DOHH2 (cell line): ENCODE measurements at regions not wholly inside any gene's neighbourhood (a gene's known extent, or its start where the extent isn't known, plus 50 kb on each side); places are given as distances from the start of the nearest gene placed in this dataset.

Experiments used
- CTCF ChIP-seq: fragments of 200-600 bp; sonication (generic); IDR thresholded peaks from one replicate; pipeline ENCODE4 v1.5.1; 2014; ENCODE audit warnings: antibody characterized with exemption, mild to moderate bottlenecking, low read depth, low read length; ENCODE audit not compliant: poor library complexity, severe bottlenecking
- EZH2phosphoT487 ChIP-seq: fragments of 200-600 bp; sonication (generic); IDR thresholded peaks from 2 replicates; pipeline ENCODE4 v1.6.1; 2017; ENCODE audit warnings: borderline replicate concordance, mild to moderate bottlenecking, antibody characterized with exemption, low read length, moderate library complexity, mixed read lengths

DNA sequence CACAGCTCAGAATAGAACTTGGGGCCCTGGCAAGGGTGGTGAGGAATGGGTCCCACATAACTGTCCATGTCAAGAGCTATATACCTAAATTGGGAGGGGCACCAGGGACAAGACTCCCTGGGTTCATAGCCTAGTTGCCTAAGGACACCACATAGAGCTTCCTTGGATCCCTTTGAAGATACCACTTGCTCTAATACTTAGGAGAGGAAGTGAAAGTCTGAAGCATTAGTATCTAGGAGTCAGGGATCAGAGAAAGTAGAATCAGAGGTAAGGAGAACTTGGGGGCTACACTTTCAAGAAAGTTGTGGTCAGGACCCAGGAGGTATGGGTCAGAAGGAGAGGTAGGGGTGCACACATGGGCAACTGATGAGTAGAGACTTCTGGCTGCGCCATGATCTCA is 318.2 kb upstream of the SLC39A10 start:
- TF ChIP-seq CTCF (no peak), EZH2phosphoT487 (no peak)
